Panc1 (cell line): ENCODE measurements at regions not wholly inside any gene's neighbourhood (a gene's known extent, or its start where the extent isn't known, plus 50 kb on each side); places are given as distances from the start of the nearest gene placed in this dataset.

Experiments
- ATAC-seq: fragments of 200-7000 bp; cut with Tn5 transposase; 2 replicates; pipeline ENCODE4 v1.9.1; 2020; ENCODE audit warnings: mild to moderate bottlenecking, moderate library complexity
- BruUV-seq: library from RNA; stranded (reverse); fragments of 400-500 nt; replicated peaks from 2 replicates; lab custom pipeline; 2021; lab: Mats Ljungman, UMichigan
- CTCF ChIA-PET: fragments of 300-600 bp; sonication (Branson Sonifier 250); formaldehyde crosslinking; loops from one replicate; lab custom pipeline; 2022; ENCODE audit warnings: antibody characterized with exemption; lab: Charles Lee
- POLR2A ChIA-PET: fragments of 300-600 bp; sonication (Branson Sonifier 250); formaldehyde crosslinking; loops from one replicate; lab custom pipeline; 2022; ENCODE audit warnings: antibody characterized with exemption; lab: Charles Lee
- DNase-seq: peaks from one replicate; pipeline ENCODE4 v3.0.0-alpha.2; 2010; ENCODE audit warnings: low read depth, low spot score
- H3K27ac ChIP-seq: 2 replicates; pipeline ENCODE4 v1.5.1; 2011; ENCODE audit warnings: mild to moderate bottlenecking, low read length, inconsistent platforms
- H3K27me3 ChIP-seq: fragments of 200-500 bp; sonication (Bioruptor generic); 2 replicates; pipeline ENCODE4 v1.6.0; 2014; ENCODE audit warnings: low read length, inconsistent platforms; ENCODE audit not compliant: control insufficient read depth, insufficient read depth
- H3K36me3 ChIP-seq: fragments of 200-500 bp; sonication (Bioruptor generic); 2 replicates; pipeline ENCODE4 v1.5.1; 2014; ENCODE audit warnings: inconsistent platforms, mild to moderate bottlenecking, low read length, moderate library complexity; ENCODE audit not compliant: control insufficient read depth, insufficient read depth
- H3K4me1 ChIP-seq: 2 replicates; pipeline ENCODE4 v1.5.1; 2011; ENCODE audit warnings: inconsistent platforms, mild to moderate bottlenecking, low read length, moderate library complexity; ENCODE audit not compliant: control insufficient read depth, insufficient read depth
- H3K4me3 ChIP-seq, 2 experiments: 2 replicates each; pipeline ENCODE4 v1.5.1; 2011 to 2012; ENCODE audit warnings: low read depth in 2 of 2, low read length in 2 of 2, mild to moderate bottlenecking in 2 of 2, inconsistent platforms in 1 of 2, moderate library complexity in 1 of 2
- H3K9me3 ChIP-seq: fragments of 200-500 bp; sonication (Bioruptor generic); 2 replicates; pipeline ENCODE4 v1.5.1; 2014; ENCODE audit warnings: low read depth, mild to moderate bottlenecking, inconsistent platforms, low read length, moderate library complexity; ENCODE audit not compliant: control insufficient read depth, insufficient read depth
- CTCF ChIP-seq: fragments of 450-650 bp; IDR thresholded peaks from 2 replicates; pipeline ENCODE4 v1.5.1; 2017; ENCODE audit warnings: mild to moderate bottlenecking
- POLR2AphosphoS5 ChIP-seq: IDR thresholded peaks from 2 replicates; pipeline ENCODE4 v1.6.1; 2012; ENCODE audit warnings: mild to moderate bottlenecking, low read depth, low read length, moderate library complexity
- SIN3A ChIP-seq: IDR thresholded peaks from 2 replicates; pipeline ENCODE4 v1.6.1; 2012; ENCODE audit warnings: low read depth, mild to moderate bottlenecking, low read length, moderate library complexity, borderline replicate concordance; ENCODE audit not compliant: insufficient read depth
- TCF7L2 ChIP-seq: IDR thresholded peaks from 2 replicates; pipeline ENCODE4 v1.6.1; 2011; ENCODE audit warnings: mild to moderate bottlenecking, low read depth, low read length, inconsistent platforms
- in situ Hi-C: cut with HindIII; loops from 2 replicates; pipeline ENCODE4 v1.10.0; 2016; ENCODE audit warnings: low sequenced_read_pairs, low pct_unique_long_range_greater_than_20kb
- intact Hi-C: fragments of 100-400 bp; cut with micrococcal nuclease; formaldehyde crosslinking; loops from one replicate; pipeline ENCODE4 v1.10.0; 2022; ENCODE audit not compliant: unreplicated experiment
- TF ChIP-seq, protein P1 (sequence below), 2 experiments: IDR thresholded peaks; 2 replicates each; pipeline ENCODE4 v1.6.1; 2011 to 2012; ENCODE audit warnings: low read depth in 2 of 2, control low read depth in 1 of 2, low read length in 1 of 2, mild to moderate bottlenecking in 1 of 2, moderate library complexity in 1 of 2; ENCODE audit not compliant: insufficient read depth in 1 of 2

DNA sequence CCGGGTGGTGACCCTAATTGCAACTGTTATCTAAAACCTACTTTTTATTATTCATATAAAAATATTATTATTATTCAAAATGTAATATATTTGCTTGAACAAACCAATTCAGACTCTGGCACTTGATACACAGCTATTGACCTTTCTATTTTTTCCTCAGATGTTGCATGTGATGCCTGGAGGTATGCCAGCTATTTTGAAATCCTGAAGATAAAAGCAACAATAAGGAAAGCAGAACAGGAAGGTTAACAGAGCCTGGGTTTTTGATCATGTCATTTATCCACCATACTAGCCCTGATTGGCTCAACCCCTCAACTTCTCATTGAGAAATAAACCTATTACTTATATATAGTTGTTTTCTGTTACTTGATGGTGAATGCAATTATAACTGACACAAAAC, 340.9 kb upstream of the KIF2A start:
- Histone ChIP-seq H3K27me3 (peaks cover 7% of the 10 kb centered on the region), H3K4me1 (no peaks in the 10 kb centered on the region), H3K9me3 (no peaks in the 10 kb centered on the region), H3K4me3 (no peak overlapping the region), H3K27ac (no peak overlapping the region), H3K36me3 (no peaks in the 10 kb centered on the region)
- intact Hi-C loops (no loop called here), in situ Hi-C loops (no loop called here)
- BruUV-seq, result no TSS peak
- no peak for ATAC-seq
- TF ChIP-seq SIN3A (no peak), POLR2AphosphoS5 (no peak)
- TF ChIP-seq, protein P1, sequence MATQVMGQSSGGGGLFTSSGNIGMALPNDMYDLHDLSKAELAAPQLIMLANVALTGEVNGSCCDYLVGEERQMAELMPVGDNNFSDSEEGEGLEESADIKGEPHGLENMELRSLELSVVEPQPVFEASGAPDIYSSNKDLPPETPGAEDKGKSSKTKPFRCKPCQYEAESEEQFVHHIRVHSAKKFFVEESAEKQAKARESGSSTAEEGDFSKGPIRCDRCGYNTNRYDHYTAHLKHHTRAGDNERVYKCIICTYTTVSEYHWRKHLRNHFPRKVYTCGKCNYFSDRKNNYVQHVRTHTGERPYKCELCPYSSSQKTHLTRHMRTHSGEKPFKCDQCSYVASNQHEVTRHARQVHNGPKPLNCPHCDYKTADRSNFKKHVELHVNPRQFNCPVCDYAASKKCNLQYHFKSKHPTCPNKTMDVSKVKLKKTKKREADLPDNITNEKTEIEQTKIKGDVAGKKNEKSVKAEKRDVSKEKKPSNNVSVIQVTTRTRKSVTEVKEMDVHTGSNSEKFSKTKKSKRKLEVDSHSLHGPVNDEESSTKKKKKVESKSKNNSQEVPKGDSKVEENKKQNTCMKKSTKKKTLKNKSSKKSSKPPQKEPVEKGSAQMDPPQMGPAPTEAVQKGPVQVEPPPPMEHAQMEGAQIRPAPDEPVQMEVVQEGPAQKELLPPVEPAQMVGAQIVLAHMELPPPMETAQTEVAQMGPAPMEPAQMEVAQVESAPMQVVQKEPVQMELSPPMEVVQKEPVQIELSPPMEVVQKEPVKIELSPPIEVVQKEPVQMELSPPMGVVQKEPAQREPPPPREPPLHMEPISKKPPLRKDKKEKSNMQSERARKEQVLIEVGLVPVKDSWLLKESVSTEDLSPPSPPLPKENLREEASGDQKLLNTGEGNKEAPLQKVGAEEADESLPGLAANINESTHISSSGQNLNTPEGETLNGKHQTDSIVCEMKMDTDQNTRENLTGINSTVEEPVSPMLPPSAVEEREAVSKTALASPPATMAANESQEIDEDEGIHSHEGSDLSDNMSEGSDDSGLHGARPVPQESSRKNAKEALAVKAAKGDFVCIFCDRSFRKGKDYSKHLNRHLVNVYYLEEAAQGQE (IDR thresholded peaks at IDR 0.05; ENCODE audit: insufficient read depth in 1 of 2, low read depth in 2 of 2, low read length in 1 of 2), result no peak
- CTCF ChIA-PET, result no interaction called here
- no peak for DNase-seq
- POLR2A ChIA-PET, result no interaction called here

DNA sequence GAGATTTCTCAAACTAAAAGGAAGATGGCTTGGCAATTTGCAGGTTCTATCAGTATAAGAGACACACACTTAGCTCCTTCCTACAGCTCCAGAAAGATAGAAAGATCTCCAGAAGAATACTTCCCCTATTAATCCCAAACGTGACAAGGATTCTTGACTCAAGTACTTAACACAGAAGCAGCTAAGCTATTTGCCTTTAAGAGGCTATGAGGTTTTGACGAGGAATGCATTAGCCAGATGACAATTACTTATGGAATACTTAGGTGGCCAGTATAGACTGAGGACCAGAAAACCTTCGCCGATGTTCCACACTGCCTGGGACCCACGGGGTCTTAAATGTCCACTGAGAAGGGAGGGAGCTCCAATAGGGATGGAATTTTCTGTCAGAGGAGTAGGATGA, 340.5 kb upstream of the KIF2A start:
- BruUV-seq, result no TSS peak
- CTCF ChIA-PET, result no interaction called here

More for the DNA sequence above, 340.5 kb upstream of the KIF2A start:
- Histone ChIP-seq H3K36me3 (no peaks in the 10 kb centered on the region), H3K4me1 (no peaks in the 10 kb centered on the region), H3K27me3 (peaks cover 7% of the 10 kb centered on the region), H3K27ac (no peak overlapping the region), H3K9me3 (no peaks in the 10 kb centered on the region), H3K4me3 (no peak overlapping the region)
- no peak for TF ChIP-seq CTCF
- TF ChIP-seq SIN3A, result no peak
- TF ChIP-seq, protein P1 (IDR thresholded peaks at IDR 0.05; ENCODE audit: insufficient read depth in 1 of 2, low read depth in 2 of 2, low read length in 1 of 2), result no peak
- no peak for TF ChIP-seq POLR2AphosphoS5
- no peak for TF ChIP-seq TCF7L2
- intact Hi-C loops (no loop called here), in situ Hi-C loops (no loop called here)
- POLR2A ChIA-PET, result no interaction called here
- DNase-seq (no peak), ATAC-seq (no peak)
